Left forelimb (tissue), 1 donor: ENCODE measurements at regions not wholly inside any gene's neighbourhood (a gene's known extent, or its start where the extent isn't known, plus 50 kb on each side); places are given as distances from the start of the nearest gene placed in this dataset.
A peak's percentile ranks its signal among the peaks of the same experiment; 100 is the strongest.

Experiments used
- DNase-seq: peaks from one replicate; pipeline ENCODE4 v3.0.0-alpha.2; 2018; ENCODE audit warnings: low spot score

GRCh38 chr4:184575306-184575705, 73.9 kb downstream of the CASP3 start:
- DNase-seq: no peak

GRCh38 chr4:184574861-184575260, 74.4 kb downstream of the CASP3 start:
- no peak for DNase-seq

GRCh38 chr4:184573701-184574100, 75.5 kb downstream of the CASP3 start:
- no peak for DNase-seq

GRCh38 chr4:184568770-184569169, 80.5 kb downstream of the CASP3 start:
- DNase-seq: no peak

- DNase-seq: no peak
Measured at GRCh38 chr4:184563621-184564020, 85.6 kb downstream of the CASP3 start.

GRCh38 chr4:184558996-184559395, 84.6 kb upstream of the IRF2 start:
- DNase-seq: no peak

GRCh38 chr4:184553891-184554290, 79.5 kb upstream of the IRF2 start:
- no peak for DNase-seq

- no peak for DNase-seq
Measured at GRCh38 chr4:184550476-184550875, 76.1 kb upstream of the IRF2 start.

GRCh38 chr4:184548648-184549341, 74.4 kb upstream of the IRF2 start:
- no peak for DNase-seq

GRCh38 chr4:184548316-184548647, 73.9 kb upstream of the IRF2 start:
- no peak for DNase-seq

GRCh38 chr4:184544788-184545409, 70.5 kb upstream of the IRF2 start:
- no peak for DNase-seq

- no peak for DNase-seq
Measured at GRCh38 chr4:184541907-184542306, 67.6 kb upstream of the IRF2 start.

GRCh38 chr4:184540307-184540706, 66.0 kb upstream of the IRF2 start:
- no peak for DNase-seq

GRCh38 chr4:184538023-184538599, 63.8 kb upstream of the IRF2 start:
- DNase-seq: peak; percentile 90

GRCh38 chr4:184537269-184538022, 63.1 kb upstream of the IRF2 start:
- peak; percentile 99 for DNase-seq

GRCh38 chr4:184536881-184537248, 62.5 kb upstream of the IRF2 start:
- no peak for DNase-seq

GRCh38 chr4:184536065-184536880, 61.9 kb upstream of the IRF2 start:
- DNase-seq: no peak

GRCh38 chr4:184534511-184535391, 60.4 kb upstream of the IRF2 start:
- DNase-seq: no peak

GRCh38 chr4:184533908-184534307, 59.6 kb upstream of the IRF2 start:
- DNase-seq: no peak

- no peak for DNase-seq
Measured at GRCh38 chr4:184531008-184531407, 56.7 kb upstream of the IRF2 start.

- DNase-seq: no peak
Measured at GRCh38 chr4:184529283-184529682, 54.9 kb upstream of the IRF2 start.
